ENCODE measurements at regions not wholly inside any gene's neighbourhood (a gene's known extent, or its start where the extent isn't known, plus 50 kb on each side); places are given as distances from the start of the nearest gene placed in this dataset.

- TF ChIP-seq POLR2A (IDR thresholded peaks at IDR 0.05) (no peak), CTCF (IDR thresholded peaks at IDR 0.05) (no peak), EP300 (IDR thresholded peaks at IDR 0.05) (no peak)
Observed at GRCh38 chr11:39809833-39810232, 1649.6 kb downstream of the LRRC4C start.

All from stomach (tissue), 4 donors.